NCI-H1417 (cell line): ENCODE measurements at regions not wholly inside any gene's neighbourhood (a gene's known extent, or its start where the extent isn't known, plus 50 kb on each side); places are given as distances from the start of the nearest gene placed in this dataset.
A peak's percentile ranks its signal among the peaks of the same experiment; 100 is the strongest.

Experiments used
- DNase-seq, 3 experiments: peaks; one replicate each; lab custom pipeline; 2025; lab: John Stamatoyannopoulos, UW

DNA sequence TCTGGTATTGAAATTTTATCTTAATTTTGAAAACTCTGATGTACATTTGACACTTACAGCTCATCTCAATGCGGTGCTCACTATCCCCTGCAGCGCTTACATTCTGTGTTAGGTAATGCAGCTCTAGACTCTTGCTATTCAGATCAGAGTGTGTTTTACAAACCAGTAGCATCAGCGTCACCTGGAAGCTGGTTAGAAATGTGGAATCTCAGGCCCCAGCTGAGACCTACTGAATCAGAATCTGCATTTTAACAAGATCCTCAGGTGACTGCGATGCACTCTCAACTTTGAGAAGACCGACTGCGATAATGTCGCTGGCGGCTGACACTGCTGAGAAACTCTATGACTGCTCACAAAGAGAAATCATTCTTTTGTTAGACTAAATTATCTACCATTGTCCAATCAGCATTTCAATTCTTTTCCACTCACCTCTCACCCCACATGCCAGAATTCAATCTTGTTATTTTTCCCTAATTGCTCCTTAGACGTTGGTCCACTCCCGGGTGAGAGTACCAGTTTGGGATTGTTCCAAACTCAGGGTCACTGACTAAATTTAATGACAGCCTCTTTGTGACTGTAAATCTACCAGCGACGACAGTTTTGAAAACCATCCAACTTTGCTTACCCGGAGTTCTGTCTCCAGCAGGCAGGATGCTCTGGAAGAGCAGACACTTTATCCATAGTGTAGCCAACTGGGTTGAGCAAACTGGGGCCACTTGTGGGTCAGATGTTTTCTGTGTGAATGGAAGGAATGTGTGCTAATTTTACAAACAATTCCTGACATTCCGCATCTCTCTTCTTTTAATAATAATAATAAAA lies 140.1 kb upstream of the BTBD3 start:
- peak in 2 of 3 experiments; percentile 49 to 82 for DNase-seq

DNA sequence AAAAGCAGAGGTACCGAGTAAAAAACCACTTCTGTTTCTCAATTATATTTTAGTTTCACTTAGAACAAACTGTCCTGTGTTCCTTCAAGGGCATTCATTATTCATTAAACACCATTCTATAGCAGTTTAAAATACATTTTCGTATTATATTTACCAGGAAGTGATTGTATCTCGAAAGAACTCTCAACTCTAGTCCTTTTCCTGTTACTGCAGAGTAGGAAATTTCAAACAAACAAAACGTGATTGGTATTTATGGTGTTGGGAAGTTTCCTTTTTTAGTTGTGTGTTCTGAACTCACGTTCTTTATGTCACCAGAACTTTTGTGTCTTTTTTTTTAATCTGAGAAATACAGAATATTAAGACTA lies 139.5 kb upstream of the BTBD3 start:
- DNase-seq = no peak

- DNase-seq = no peak
Measured at GRCh38 chr20:11780765-11781369, 136.8 kb upstream of the BTBD3 start.

- no peak for DNase-seq
Measured at GRCh38 chr20:11783102-11783850, 134.4 kb upstream of the BTBD3 start.

DNA sequence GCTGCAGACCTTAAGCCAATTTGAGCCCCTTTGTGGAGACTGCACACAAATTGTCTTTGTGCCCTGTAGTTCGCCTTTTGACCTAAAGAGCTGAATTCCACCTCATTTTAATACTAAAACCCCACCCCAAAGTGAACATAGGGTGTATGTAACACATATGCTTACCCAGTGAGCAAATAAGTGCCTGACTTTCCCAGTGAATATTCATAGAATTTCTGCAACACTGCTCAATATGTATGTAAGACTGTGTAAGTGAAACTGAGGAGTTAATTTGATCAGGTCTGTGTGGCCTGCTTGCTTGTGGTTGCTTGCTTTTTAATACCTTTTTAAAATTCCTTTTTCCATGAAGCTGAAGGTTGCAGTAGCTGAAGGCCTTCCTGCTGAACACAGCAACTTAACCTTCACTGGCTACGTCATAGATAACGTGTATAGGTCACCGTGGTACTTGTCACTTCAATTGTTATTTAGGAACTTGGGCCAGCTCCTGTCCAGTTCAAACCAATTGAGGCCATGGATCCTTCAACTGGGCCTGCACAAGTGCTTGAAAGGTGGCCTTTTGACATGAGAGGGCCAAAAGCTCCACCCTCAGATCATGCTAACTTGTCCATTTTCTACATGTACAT lies 131.7 kb upstream of the BTBD3 start:
- DNase-seq = no peak

- no peak for DNase-seq
Measured at GRCh38 chr20:11790046-11790445, 127.6 kb upstream of the BTBD3 start.

DNA sequence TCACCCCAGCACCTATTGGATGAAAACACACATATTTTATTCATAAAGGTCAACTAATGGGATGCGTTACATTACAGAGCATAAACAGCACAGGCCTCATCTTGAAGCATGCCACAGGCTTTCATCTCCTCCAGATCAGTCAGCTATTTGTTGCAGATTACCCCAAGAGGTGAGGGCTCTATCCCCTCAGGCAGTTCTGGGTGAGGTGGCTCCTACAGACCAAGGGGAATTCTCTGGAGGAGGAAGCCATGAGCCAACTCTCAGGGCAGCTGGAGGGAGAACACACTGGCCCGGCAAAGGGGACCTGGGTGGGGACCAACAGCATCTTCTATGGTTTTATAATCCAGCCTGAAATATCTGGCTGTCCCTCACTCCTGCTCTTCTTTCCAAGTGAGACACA lies 126.4 kb upstream of the BTBD3 start:
- DNase-seq = no peak

- DNase-seq = no peak
Measured at GRCh38 chr20:11791835-11792567, 125.7 kb upstream of the BTBD3 start.

DNA sequence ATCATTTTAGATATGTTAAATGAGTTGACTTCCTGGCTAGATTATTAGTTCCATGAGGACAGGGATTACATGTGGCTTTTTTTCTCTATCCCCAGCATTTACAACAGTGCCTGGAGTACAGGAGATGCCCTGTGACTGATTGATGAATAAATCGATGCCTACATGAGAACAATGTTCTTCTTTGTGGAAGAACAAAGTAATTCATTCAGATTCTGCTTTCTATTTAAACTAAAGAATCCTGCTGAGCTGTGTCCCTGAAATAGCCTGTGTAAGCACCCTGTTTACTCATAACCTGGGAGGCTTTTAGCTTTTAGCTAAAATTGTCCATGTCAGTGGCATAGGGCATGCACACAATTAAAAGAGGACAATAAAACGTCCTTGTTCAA lies 125.1 kb upstream of the BTBD3 start:
- peak in 2 of 3 experiments; percentile 14 to 70 for DNase-seq

DNA sequence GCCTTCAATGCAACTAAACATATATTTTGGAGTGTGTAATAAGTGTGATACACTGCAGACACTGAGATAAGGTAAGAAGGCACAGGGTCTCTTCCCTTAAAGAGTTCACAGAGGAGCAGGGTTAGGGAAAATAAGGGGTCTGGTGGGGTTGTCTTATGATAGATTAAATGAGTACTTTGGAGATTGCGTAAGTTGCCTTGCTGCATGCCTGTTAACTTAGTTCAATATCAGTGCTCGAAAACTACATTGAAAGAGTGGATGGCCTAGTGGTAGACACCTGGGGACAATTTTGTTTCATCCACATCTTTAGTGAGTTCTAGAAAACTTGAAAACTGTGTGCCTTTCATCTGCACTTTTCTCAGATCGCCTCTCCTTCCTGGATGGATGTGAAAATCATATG lies 123.2 kb upstream of the BTBD3 start:
- no peak for DNase-seq

- DNase-seq = no peak
Measured at GRCh38 chr20:11795071-11795615, 122.5 kb upstream of the BTBD3 start.

GRCh38 chr20:11796026-11796425 lies 121.7 kb upstream of the BTBD3 start:
- DNase-seq = no peak

GRCh38 chr20:11797156-11797555 lies 120.5 kb upstream of the BTBD3 start:
- no peak for DNase-seq

- DNase-seq = peak in 2 of 3 experiments; percentile 52 to 82
Measured at GRCh38 chr20:11799281-11799684, 118.4 kb upstream of the BTBD3 start.

DNA sequence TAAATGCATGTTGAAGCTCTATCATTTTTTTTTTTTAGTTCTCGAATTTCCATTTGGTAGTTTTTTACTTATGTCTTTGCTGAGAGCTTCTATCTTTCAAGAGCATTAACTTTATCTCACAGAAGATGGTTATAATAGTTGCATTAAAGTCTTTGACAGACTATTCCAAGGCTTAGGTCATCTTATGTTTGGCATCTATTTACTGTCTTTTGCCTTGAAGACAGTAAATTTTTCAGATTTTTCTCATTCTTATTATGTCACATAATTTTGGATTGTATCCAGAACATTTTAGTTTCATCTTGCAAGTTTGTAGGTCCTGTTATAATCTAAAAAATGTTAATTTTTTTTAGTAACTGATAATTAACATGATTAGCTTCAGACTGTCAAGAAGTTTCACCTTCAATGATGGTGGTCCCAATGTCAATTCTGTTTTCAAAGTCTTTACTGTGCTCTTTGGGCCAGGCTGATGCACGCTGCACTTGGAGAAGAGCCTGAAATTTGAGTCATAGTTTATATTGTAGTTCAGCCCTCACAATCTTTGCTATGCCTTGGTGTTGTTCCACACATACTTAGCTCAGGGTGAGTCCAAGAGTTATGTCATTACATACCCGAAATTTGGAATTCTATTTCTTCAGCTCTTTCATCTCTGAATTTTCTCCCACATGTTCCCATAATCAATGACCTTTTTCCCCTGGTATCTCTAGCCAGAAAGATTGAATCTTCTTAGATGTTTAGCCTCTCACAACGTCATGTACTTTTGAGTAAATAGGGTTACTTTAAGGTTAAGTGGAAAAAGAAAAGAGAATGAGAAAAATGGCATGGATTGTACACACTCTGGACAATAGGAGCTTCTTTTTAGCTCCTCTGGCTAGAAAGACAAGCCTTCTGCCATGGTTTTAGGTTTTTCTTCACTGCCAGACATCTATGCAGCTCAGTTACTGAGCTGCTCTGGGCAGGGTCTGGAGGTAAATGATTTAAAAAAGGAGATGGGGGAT lies 110.3 kb upstream of the BTBD3 start:
- no peak for DNase-seq

DNA sequence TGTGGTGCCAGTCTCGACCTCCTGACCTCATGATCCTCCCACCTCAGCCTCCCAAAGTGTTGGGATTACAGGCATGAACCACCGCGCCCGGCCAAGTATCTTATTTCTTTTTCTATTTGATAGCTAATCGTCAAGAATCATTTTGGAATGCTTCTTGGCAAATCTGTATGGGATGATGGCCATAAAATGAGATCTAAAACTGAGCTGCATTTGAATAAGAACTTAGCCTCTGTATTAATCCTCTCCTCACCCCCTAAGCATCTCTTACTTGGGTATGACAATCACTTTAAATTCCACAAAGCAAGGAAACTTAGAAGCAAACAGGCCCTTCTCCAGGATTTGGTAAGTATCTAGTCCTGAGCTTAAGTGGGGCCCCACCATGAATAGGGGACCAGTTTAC lies 108.9 kb upstream of the BTBD3 start:
- DNase-seq = no peak

- DNase-seq = peak in 2 of 3 experiments; percentile 10 to 73
Measured at GRCh38 chr20:11810311-11811083, 107.2 kb upstream of the BTBD3 start.

DNA sequence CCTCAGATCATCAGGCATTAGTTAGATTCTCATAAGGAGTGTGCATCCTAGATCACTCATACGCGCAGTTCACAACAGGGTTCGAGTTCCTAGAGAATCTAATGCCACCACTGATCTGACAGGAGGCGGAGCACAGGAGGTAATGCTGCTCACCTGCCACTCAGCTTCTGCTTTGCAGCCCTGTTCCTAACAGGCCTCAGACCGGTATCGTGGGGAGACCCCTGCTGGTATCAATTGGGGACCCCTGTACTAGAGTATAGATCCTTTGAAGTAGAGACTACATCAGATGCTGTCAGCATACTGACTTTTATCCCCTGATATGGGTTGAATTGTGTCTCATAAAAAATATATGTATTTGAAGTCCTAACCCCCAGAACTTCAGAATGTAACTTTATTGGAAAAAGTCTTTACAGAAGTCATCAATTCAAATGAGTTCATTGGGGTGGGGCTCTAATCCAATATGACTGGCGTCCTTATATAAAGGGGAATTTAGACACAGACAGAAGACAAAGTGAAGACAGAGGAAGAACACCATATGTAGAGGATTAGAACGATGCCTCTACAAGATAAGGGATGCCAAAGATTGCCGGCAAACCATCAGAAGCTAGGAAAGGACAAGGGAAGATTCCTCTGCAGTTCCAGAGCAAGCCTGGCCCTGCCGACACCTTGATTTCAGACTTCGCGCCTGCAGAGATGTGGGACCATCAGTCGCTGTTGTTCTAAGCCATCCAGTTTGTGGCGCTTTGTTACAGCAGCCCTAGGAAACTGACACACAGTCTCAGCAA lies 104.4 kb upstream of the BTBD3 start:
- DNase-seq = no peak

- DNase-seq = no peak
Measured at GRCh38 chr20:11814267-11814666, 103.4 kb upstream of the BTBD3 start.
